GM12865 (cell line): ENCODE measurements at regions not wholly inside any gene's neighbourhood (a gene's known extent, or its start where the extent isn't known, plus 50 kb on each side); places are given as distances from the start of the nearest gene placed in this dataset.

Source experiments
- DNase-seq: peaks from one replicate; pipeline ENCODE4 v3.0.0; 2010; ENCODE audit warnings: low read depth
- H3K4me3 ChIP-seq: 2 replicates; pipeline ENCODE4 v1.5.1; 2011; ENCODE audit warnings: mild to moderate bottlenecking, low read depth, low read length, control low read depth
- TF ChIP-seq, protein P1 (sequence below): IDR thresholded peaks from 2 replicates; pipeline ENCODE4 v1.5.1; 2011; ENCODE audit warnings: low read length, control low read depth, low read depth, inconsistent platforms; ENCODE audit not compliant: insufficient read depth; ENCODE audit errors: missing control alignments

DNA sequence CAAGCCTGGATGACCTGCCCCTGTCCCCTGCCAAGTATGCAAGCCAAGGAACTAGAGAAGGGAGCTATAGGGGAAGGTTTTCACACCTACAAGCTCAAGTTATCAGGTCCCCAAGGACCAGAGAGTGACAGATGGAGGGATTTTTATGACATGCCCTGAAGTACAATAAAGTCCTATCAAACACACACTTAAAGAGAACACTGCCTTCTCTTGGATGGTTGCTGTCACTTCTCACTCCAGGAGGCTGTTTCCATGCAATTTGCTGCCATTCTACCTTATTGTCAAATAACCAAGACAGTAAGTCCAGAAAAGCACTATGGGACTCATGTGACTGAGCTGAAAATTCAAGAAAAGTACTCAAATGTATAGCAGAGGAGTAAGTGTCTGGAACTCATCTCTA, 76.6 kb upstream of the DDX18 start:
- no peak for DNase-seq
- H3K4me3 ChIP-seq = no peak overlapping the region
- TF ChIP-seq, protein P1, sequence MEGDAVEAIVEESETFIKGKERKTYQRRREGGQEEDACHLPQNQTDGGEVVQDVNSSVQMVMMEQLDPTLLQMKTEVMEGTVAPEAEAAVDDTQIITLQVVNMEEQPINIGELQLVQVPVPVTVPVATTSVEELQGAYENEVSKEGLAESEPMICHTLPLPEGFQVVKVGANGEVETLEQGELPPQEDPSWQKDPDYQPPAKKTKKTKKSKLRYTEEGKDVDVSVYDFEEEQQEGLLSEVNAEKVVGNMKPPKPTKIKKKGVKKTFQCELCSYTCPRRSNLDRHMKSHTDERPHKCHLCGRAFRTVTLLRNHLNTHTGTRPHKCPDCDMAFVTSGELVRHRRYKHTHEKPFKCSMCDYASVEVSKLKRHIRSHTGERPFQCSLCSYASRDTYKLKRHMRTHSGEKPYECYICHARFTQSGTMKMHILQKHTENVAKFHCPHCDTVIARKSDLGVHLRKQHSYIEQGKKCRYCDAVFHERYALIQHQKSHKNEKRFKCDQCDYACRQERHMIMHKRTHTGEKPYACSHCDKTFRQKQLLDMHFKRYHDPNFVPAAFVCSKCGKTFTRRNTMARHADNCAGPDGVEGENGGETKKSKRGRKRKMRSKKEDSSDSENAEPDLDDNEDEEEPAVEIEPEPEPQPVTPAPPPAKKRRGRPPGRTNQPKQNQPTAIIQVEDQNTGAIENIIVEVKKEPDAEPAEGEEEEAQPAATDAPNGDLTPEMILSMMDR = no peak

DNA sequence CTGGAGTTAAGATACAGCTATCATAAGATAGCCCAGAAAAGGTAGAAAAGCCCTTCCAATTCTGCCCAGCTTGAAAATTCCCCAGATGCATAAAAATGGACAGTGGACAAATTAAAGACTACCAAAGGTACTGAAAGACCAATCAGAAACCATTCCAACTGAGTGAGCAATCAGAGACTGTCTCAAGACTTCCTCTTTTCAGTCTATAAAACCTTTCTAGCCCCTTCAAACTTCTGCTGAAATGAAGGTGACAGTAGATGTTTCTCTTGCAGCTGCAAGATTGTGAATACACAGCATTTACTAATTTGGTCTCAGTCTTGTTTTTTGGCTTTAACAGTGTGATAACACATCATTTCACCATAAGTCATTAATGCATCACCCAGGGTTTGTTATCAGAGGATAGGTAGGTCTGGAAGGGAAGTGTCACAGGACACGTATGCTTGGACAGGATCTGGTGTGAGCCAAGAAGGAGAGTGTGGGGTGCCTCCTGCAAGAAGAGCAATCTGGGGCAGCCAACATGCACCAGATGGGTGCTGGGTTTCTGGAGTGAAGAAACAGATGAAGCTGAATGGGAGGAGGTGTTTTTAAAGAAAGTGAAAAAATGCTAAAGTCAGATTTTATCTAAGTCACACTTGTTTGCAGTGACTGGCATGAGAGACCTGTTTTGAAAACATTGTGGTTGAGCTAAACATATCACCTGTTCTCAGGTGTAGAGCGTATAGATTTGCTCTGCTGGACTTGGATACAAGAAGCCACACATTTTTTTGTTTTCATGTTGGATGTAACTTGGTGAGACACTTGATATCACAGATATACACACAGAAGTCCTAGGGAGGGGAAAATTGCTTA, 75.3 kb upstream of the DDX18 start:
- no peak for DNase-seq
- no peak overlapping the region for H3K4me3 ChIP-seq
- TF ChIP-seq, protein P1 = no peak

DNA sequence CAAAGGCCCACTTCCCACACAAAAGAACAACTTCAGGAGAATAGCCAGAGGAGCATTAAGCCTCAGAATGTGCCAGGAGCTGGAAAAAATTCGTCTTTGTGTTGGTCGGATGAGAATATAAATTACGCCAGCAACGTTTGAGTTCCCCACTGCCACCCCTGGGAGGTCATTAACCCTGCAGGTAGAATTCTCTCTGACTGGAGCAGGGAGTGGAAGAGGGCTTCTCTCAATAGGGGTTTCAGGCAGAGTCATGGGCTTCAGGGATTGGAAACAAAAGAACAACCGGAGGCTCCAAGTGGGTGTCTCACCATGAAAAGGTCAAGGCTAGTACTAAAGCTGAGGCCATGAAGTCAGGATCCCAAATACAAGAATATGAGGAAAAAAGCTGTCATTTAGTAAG, 69.0 kb upstream of the DDX18 start:
- H3K4me3 ChIP-seq = no peak overlapping the region
- TF ChIP-seq, protein P1 = no peak
- DNase-seq = no peak

GRCh38 chr2:117755768-117756167, 58.7 kb upstream of the DDX18 start:
- no peak for DNase-seq
- TF ChIP-seq, protein P1 = no peak
- no peak overlapping the region for H3K4me3 ChIP-seq

- no peak overlapping the region for H3K4me3 ChIP-seq
- no peak for DNase-seq
- TF ChIP-seq, protein P1 = no peak
These were observed 53.6 kb upstream of the DDX18 start for GRCh38 chr2:117760916-117761315.

DNA sequence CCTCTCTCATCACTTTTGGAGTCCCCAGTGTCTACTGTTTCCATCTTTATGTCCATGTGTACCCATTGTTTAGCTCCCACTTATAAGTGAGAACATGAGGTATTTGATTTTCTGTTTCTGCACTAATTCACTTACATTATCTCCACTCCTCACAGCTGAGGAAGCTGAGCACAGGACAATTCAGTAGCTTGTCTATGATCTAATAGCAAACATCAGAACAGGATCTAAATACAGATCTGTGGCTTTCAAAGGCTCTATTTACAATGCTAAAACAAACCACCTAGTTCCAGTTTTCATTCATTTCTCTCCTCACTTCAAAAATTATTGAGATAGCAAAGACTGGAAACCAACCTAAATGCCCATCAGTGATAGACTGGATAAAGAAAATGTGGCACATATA, 52.0 kb upstream of the DDX18 start:
- DNase-seq = no peak
- TF ChIP-seq, protein P1 = no peak
- no peak overlapping the region for H3K4me3 ChIP-seq

- TF ChIP-seq, protein P1 = no peak
- no peak overlapping the region for H3K4me3 ChIP-seq
- DNase-seq = no peak
These were observed 50.7 kb upstream of the DDX18 start for GRCh38 chr2:117763804-117764203.
